Keratinocyte (primary cell): ENCODE measurements at regions not wholly inside any gene's neighbourhood (a gene's known extent, or its start where the extent isn't known, plus 50 kb on each side); places are given as distances from the start of the nearest gene placed in this dataset.

Experiments
- DNase-seq: peaks from one replicate; pipeline ENCODE4 v3.0.0-alpha.2; 2011; ENCODE audit warnings: low read depth, missing footprints, low spot score
- FAIRE-seq: peaks from 2 replicates; lab custom pipeline; 2011; peaks lifted over from hg19 to GRCh38; lab: Jason Lieb, UNC
- H2AFZ ChIP-seq: 2 replicates; pipeline ENCODE4 v1.6.0; 2012; ENCODE audit warnings: low read length, control low read depth, inconsistent platforms; ENCODE audit not compliant: control insufficient read depth
- H3K27ac ChIP-seq: 2 replicates; pipeline ENCODE4 v1.5.1; 2011; ENCODE audit warnings: low read length; ENCODE audit not compliant: control insufficient read depth, insufficient read depth
- H3K27me3 ChIP-seq: 3 replicates; pipeline ENCODE4 v1.6.0; 2011; ENCODE audit warnings: low read length; ENCODE audit not compliant: control insufficient read depth, insufficient read depth; ENCODE audit errors: extremely low read depth
- H3K36me3 ChIP-seq, 2 experiments: 2 replicates in 1 of 2; 3 replicates in 1 of 2; pipeline ENCODE4 v1.5.1; 2011; ENCODE audit warnings: low read length in 2 of 2, mild to moderate bottlenecking in 1 of 2; ENCODE audit not compliant: control insufficient read depth in 2 of 2, insufficient read depth in 2 of 2; ENCODE audit errors: extremely low read depth in 1 of 2
- H3K4me1 ChIP-seq: 3 replicates; pipeline ENCODE4 v1.5.1; 2011; ENCODE audit warnings: low read length; ENCODE audit not compliant: control insufficient read depth, insufficient read depth; ENCODE audit errors: extremely low read depth
- H3K4me2 ChIP-seq: 3 replicates; pipeline ENCODE4 v1.6.0; 2011; ENCODE audit warnings: low read depth, low read length; ENCODE audit not compliant: control insufficient read depth, insufficient read depth; ENCODE audit errors: extremely low read depth
- H3K4me3 ChIP-seq, 3 experiments: fragments of 200-600 bp in 1 of 3; sonication (generic) in 1 of 3; 2 replicates in 2 of 3; 3 replicates in 1 of 3; pipeline ENCODE4 v1.5.1; 2011 to 2016; ENCODE audit warnings: low read length in 3 of 3, mild to moderate bottlenecking in 3 of 3, control low read depth in 2 of 3, inconsistent platforms in 1 of 3, low read depth in 1 of 3, mixed read lengths in 1 of 3, mixed run types in 1 of 3, moderate library complexity in 1 of 3; ENCODE audit not compliant: control insufficient read depth in 2 of 3, insufficient read depth in 2 of 3; ENCODE audit errors: extremely low read depth in 1 of 3
- H3K79me2 ChIP-seq: 2 replicates; pipeline ENCODE4 v1.6.0; 2012; ENCODE audit warnings: low read length; ENCODE audit not compliant: control insufficient read depth, insufficient read depth
- H3K9ac ChIP-seq: 3 replicates; pipeline ENCODE4 v1.6.0; 2011; ENCODE audit warnings: low read length; ENCODE audit not compliant: control insufficient read depth, insufficient read depth; ENCODE audit errors: extremely low read depth
- H3K9me1 ChIP-seq: 3 replicates; pipeline ENCODE4 v1.6.0; 2011; ENCODE audit warnings: low read length; ENCODE audit not compliant: control insufficient read depth, insufficient read depth; ENCODE audit errors: extremely low read depth
- H3K9me3 ChIP-seq: 2 replicates; pipeline ENCODE4 v1.5.1; 2012; ENCODE audit warnings: low read depth, low read length; ENCODE audit not compliant: control insufficient read depth
- H4K20me1 ChIP-seq: 3 replicates; pipeline ENCODE4 v1.6.0; 2011; ENCODE audit warnings: low read length; ENCODE audit not compliant: control insufficient read depth, insufficient read depth; ENCODE audit errors: extremely low read depth
- CTCF ChIP-seq, 3 experiments: IDR thresholded peaks in 1 of 3; conservative IDR thresholded peaks in 1 of 3; optimal IDR thresholded peaks in 1 of 3; 2 replicates in 2 of 3; 3 replicates in 1 of 3; pipeline versions ENCODE3 to v1.5.1; 2011; ENCODE audit warnings: low read length in 3 of 3, mild to moderate bottlenecking in 3 of 3, moderate library complexity in 2 of 3, control low read depth in 1 of 3, inconsistent platforms in 1 of 3; ENCODE audit not compliant: insufficient read depth in 2 of 3; ENCODE audit errors: extremely low read depth in 1 of 3
- EZH2 ChIP-seq: IDR thresholded peaks from one replicate; pipeline ENCODE4 v1.6.1; 2012; ENCODE audit warnings: inconsistent platforms, mild to moderate bottlenecking, low read length, moderate library complexity
- dilution Hi-C: fragments of 300-500 bp; cut with MboI; formaldehyde crosslinking; loops from one replicate; pipeline ENCODE4 v1.7.0; 2020; ENCODE audit warnings: low sequenced_read_pairs; ENCODE audit not compliant: extremely low pct_ligation_motif_present

DNA sequence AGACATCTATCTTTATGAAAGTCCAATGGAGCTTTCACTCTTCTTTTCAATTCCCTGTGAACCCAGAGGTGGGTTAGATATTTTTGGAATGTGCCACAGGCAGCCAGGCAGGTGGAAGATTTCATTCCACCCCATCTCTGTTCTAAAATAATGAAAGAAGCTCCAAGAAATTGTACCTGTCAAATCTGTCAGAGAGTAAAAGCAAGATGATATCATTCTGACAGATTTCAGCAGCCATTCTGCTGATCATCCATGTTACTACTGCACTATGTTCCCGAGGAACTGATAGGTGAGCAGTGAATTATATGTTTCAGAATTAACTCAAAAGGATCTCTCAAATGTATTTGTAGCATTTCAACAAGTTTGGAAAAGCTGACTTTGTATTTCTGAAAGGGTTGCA lies 339.5 kb upstream of the SPANXN4 start:
- Histone ChIP-seq H3K79me2 (no peaks in the 10 kb centered on the region), H3K27ac (no peak overlapping the region), H3K4me3 (no peak overlapping the region), H3K9me3 (no peaks in the 10 kb centered on the region), H3K4me2 (no peak overlapping the region), H3K9ac (no peak overlapping the region), H3K36me3 (no peaks in the 10 kb centered on the region), H3K27me3 (no peaks in the 10 kb centered on the region), H3K4me1 (no peaks in the 10 kb centered on the region), H3K9me1 (no peaks in the 10 kb centered on the region), H4K20me1 (no peaks in the 10 kb centered on the region), H2AFZ (no peak overlapping the region)
- no peak for TF ChIP-seq CTCF (optimal IDR thresholded peaks at IDR 0.05 in 1 of 3, IDR thresholded peaks at IDR 0.05 in 1 of 3, conservative IDR thresholded peaks at IDR 0.05 in 1 of 3; ENCODE audit: extremely low read depth in 1 of 3, insufficient read depth in 2 of 3, low read length in 3 of 3)
- DNase-seq = no peak
- dilution Hi-C loops = no loop called here
- no peak for FAIRE-seq

- H3K36me3 ChIP-seq = no peaks in the 10 kb centered on the region
- no peak overlapping the region for H3K4me2 ChIP-seq
- H3K79me2 ChIP-seq = no peaks in the 10 kb centered on the region
- H3K9ac ChIP-seq = no peak overlapping the region
- dilution Hi-C loops = no loop called here
- no peak overlapping the region for H2AFZ ChIP-seq
- no peak overlapping the region for H3K4me3 ChIP-seq
- TF ChIP-seq CTCF (optimal IDR thresholded peaks at IDR 0.05 in 1 of 3, IDR thresholded peaks at IDR 0.05 in 1 of 3, conservative IDR thresholded peaks at IDR 0.05 in 1 of 3; ENCODE audit: extremely low read depth in 1 of 3, insufficient read depth in 2 of 3, low read length in 3 of 3) (no peak), EZH2 (no peak)
- H3K27ac ChIP-seq = no peak overlapping the region
- H3K4me1 ChIP-seq = no peaks in the 10 kb centered on the region
- H4K20me1 ChIP-seq = no peaks in the 10 kb centered on the region
- no peaks in the 10 kb centered on the region for H3K9me1 ChIP-seq
- peaks cover 7% of the 10 kb centered on the region for H3K9me3 ChIP-seq
- FAIRE-seq (no peak), DNase-seq (no peak)
- H3K27me3 ChIP-seq = no peaks in the 10 kb centered on the region
Observed at GRCh38 chrX:142680038-142680437, 345.7 kb upstream of the SPANXN4 start.
